HCT116 (cell line): ENCODE measurements at regions not wholly inside any gene's neighbourhood (a gene's known extent, or its start where the extent isn't known, plus 50 kb on each side); places are given as distances from the start of the nearest gene placed in this dataset.

ENCODE experiments used
- CTCF ChIP-seq, 3 experiments: fragments of 200-600 bp in 1 of 3; sonication (generic) in 1 of 3; IDR thresholded peaks in 2 of 3; conservative IDR thresholded peaks in 1 of 3; 2 replicates each; pipeline ENCODE4 v1.5.1; 2012 to 2017; ENCODE audit warnings: low read depth in 2 of 3, low read length in 2 of 3, antibody characterized with exemption in 1 of 3, borderline replicate concordance in 1 of 3, control low read depth in 1 of 3, mild to moderate bottlenecking in 1 of 3, mixed read lengths in 1 of 3, mixed run types in 1 of 3, moderate library complexity in 1 of 3; ENCODE audit not compliant: insufficient read depth in 1 of 3
- EZH2 ChIP-seq: fragments of 200-600 bp; sonication (generic); IDR thresholded peaks from 2 replicates; pipeline ENCODE4 v1.6.1; 2017; ENCODE audit warnings: antibody characterized with exemption, mixed run types
- JUND ChIP-seq: IDR thresholded peaks from 2 replicates; pipeline ENCODE4 v1.6.1; 2012
- POLR2A ChIP-seq: IDR thresholded peaks from 2 replicates; pipeline ENCODE4 v1.7.0; 2011; ENCODE audit warnings: borderline replicate concordance; ENCODE audit not compliant: insufficient read depth, insufficient read length; ENCODE audit errors: extremely low read depth
- REST ChIP-seq: IDR thresholded peaks from 2 replicates; pipeline ENCODE4 v1.6.1; 2012; ENCODE audit warnings: low read depth
- SP1 ChIP-seq: IDR thresholded peaks from 2 replicates; pipeline ENCODE4 v1.6.1; 2012; ENCODE audit warnings: low read depth

GRCh38 chr2:136715146-136715545 lies 50.2 kb upstream of the THSD7B start:
- TF ChIP-seq REST (no peak), CTCF (IDR thresholded peaks at IDR 0.05 in 2 of 3, conservative IDR thresholded peaks at IDR 0.05 in 1 of 3; ENCODE audit: borderline replicate concordance in 1 of 3, insufficient read depth in 1 of 3, low read depth in 2 of 3, low read length in 2 of 3) (no peak), POLR2A (no peak), JUND (no peak), EZH2 (no peak), SP1 (no peak)
